OCI-LY7 (cell line): ENCODE measurements at regions not wholly inside any gene's neighbourhood (a gene's known extent, or its start where the extent isn't known, plus 50 kb on each side); places are given as distances from the start of the nearest gene placed in this dataset.

Experiments
- BruUV-seq: library from RNA; stranded (reverse); fragments of 400-500 nt; replicated peaks from 2 replicates; lab custom pipeline; 2021; lab: Mats Ljungman, UMichigan
- CTCF ChIA-PET: fragments of 300-600 bp; sonication (Branson Sonifier 250); formaldehyde crosslinking; loops from one replicate; lab custom pipeline; 2022; ENCODE audit warnings: antibody characterized with exemption; ENCODE audit not compliant: unreplicated experiment; lab: Charles Lee
- POLR2A ChIA-PET: fragments of 300-600 bp; sonication (Branson Sonifier 250); formaldehyde crosslinking; loops from one replicate; lab custom pipeline; 2022; ENCODE audit warnings: antibody characterized with exemption; lab: Charles Lee
- DNase-seq: peaks from one replicate; pipeline ENCODE4 v3.0.0-alpha.2; 2015; ENCODE audit warnings: low spot score
- H2AFZ ChIP-seq: fragments of 200-600 bp; sonication (generic), shearing (Covaris generic); 2 replicates; pipeline ENCODE4 v1.6.1; 2014; ENCODE audit warnings: mild to moderate bottlenecking, antibody characterized with exemption, low read length, moderate library complexity
- H3K27ac ChIP-seq: fragments of 200-600 bp; sonication (generic); 2 replicates; pipeline ENCODE4 v1.5.1; 2014; ENCODE audit warnings: mixed run types, low read depth, mild to moderate bottlenecking, moderate library complexity, low read length, inconsistent platforms; ENCODE audit not compliant: poor library complexity, severe bottlenecking
- H3K36me3 ChIP-seq: fragments of 200-600 bp; sonication (generic); 2 replicates; pipeline ENCODE4 v1.6.1; 2014; ENCODE audit warnings: mild to moderate bottlenecking, antibody characterized with exemption, low read length, moderate library complexity, mixed read lengths; ENCODE audit not compliant: insufficient read depth
- H3K4me1 ChIP-seq: fragments of 200-600 bp; sonication (generic); 2 replicates; pipeline ENCODE4 v1.5.1; 2014; ENCODE audit warnings: mild to moderate bottlenecking, low read length; ENCODE audit not compliant: insufficient read depth, poor library complexity, severe bottlenecking
- H3K4me2 ChIP-seq: fragments of 200-600 bp; sonication (generic); 2 replicates; pipeline ENCODE4 v1.6.1; 2014; ENCODE audit warnings: mild to moderate bottlenecking, low read length
- H3K4me3 ChIP-seq: fragments of 200-600 bp; sonication (generic); 2 replicates; pipeline ENCODE4 v1.5.1; 2014; ENCODE audit warnings: mild to moderate bottlenecking, low read depth, low read length; ENCODE audit not compliant: poor library complexity, severe bottlenecking
- H3K79me2 ChIP-seq: fragments of 200-600 bp; sonication (generic); 2 replicates; pipeline ENCODE4 v1.6.1; 2016; ENCODE audit warnings: low read depth, mild to moderate bottlenecking, low read length, moderate library complexity, mixed read lengths; ENCODE audit not compliant: insufficient read depth
- H3K9me2 ChIP-seq: fragments of 200-600 bp; sonication (generic); 2 replicates; pipeline ENCODE4 v1.6.1; 2016; ENCODE audit warnings: mild to moderate bottlenecking, low read length, mixed read lengths; ENCODE audit not compliant: insufficient read depth
- H3K9me3 ChIP-seq: fragments of 200-600 bp; sonication (generic); 2 replicates; pipeline ENCODE4 v1.6.1; 2014; ENCODE audit warnings: mild to moderate bottlenecking, mixed run types, low read length, mixed read lengths
- H4K20me1 ChIP-seq: fragments of 200-600 bp; sonication (generic); 2 replicates; pipeline ENCODE4 v1.6.1; 2014; ENCODE audit warnings: mild to moderate bottlenecking, antibody characterized with exemption, low read length, moderate library complexity, mixed read lengths; ENCODE audit not compliant: insufficient read depth
- CTCF ChIP-seq: fragments of 200-600 bp; sonication (generic); conservative IDR thresholded peaks from 2 replicates; pipeline ENCODE4 v1.5.1; 2014; ENCODE audit warnings: mild to moderate bottlenecking, antibody characterized with exemption, low read length, moderate library complexity, mixed read lengths
- EZH2phosphoT487 ChIP-seq: fragments of 200-600 bp; sonication (generic); IDR thresholded peaks from 2 replicates; pipeline ENCODE4 v1.6.1; 2018; ENCODE audit warnings: low read depth, borderline replicate concordance, mild to moderate bottlenecking, mixed run types, antibody characterized with exemption, low read length, moderate library complexity, mixed read lengths
- intact Hi-C: fragments of 100-400 bp; cut with micrococcal nuclease; formaldehyde crosslinking; loops from one replicate; pipeline ENCODE4 v1.10.0; 2022; ENCODE audit not compliant: unreplicated experiment

- ChIA-PET POLR2A (no interaction called here), CTCF (no interaction called here)
- Histone ChIP-seq H3K4me1 (no peaks in the 10 kb centered on the region), H2AFZ (no peak overlapping the region), H4K20me1 (no peaks in the 10 kb centered on the region), H3K4me3 (no peak overlapping the region), H3K9me3 (no peaks in the 10 kb centered on the region), H3K36me3 (no peaks in the 10 kb centered on the region), H3K4me2 (no peak overlapping the region), H3K27ac (no peak overlapping the region), H3K9me2 (no peaks in the 10 kb centered on the region), H3K79me2 (no peaks in the 10 kb centered on the region)
- intact Hi-C loops = no loop called here
- TF ChIP-seq EZH2phosphoT487 = no peak
- TF ChIP-seq CTCF = no peak
- no peak for DNase-seq
- BruUV-seq = no TSS peak
Observed at GRCh38 chr11:91813263-91813662, 411.4 kb upstream of the FAT3 start.

GRCh38 chr11:91810871-91811270 lies 413.7 kb upstream of the FAT3 start:
- TF ChIP-seq CTCF (no peak), EZH2phosphoT487 (no peak)
- POLR2A ChIA-PET = no interaction called here
- Histone ChIP-seq H3K79me2 (no peaks in the 10 kb centered on the region), H3K9me2 (no peaks in the 10 kb centered on the region), H3K27ac (no peak overlapping the region), H3K4me3 (no peak overlapping the region), H3K4me2 (no peak overlapping the region), H4K20me1 (no peaks in the 10 kb centered on the region), H3K9me3 (no peaks in the 10 kb centered on the region), H3K36me3 (no peaks in the 10 kb centered on the region), H2AFZ (no peak overlapping the region), H3K4me1 (no peaks in the 10 kb centered on the region)
- CTCF ChIA-PET = no interaction called here
- DNase-seq = no peak
- no TSS peak for BruUV-seq
- intact Hi-C loops = no loop called here

GRCh38 chr11:91805293-91805692 lies 419.3 kb upstream of the FAT3 start:
- H4K20me1 ChIP-seq = no peaks in the 10 kb centered on the region
- TF ChIP-seq CTCF (no peak), EZH2phosphoT487 (no peak)
- ChIA-PET CTCF (no interaction called here), POLR2A (interaction anchor here (1.0 kb wide), 1 partner anchor 13 kb away, joined by 3 read pairs; no protein-coding TSS in a partner anchor)
- no peak overlapping the region for H2AFZ ChIP-seq
- no TSS peak for BruUV-seq
- H3K79me2 ChIP-seq = no peaks in the 10 kb centered on the region
- H3K4me1 ChIP-seq = no peaks in the 10 kb centered on the region
- DNase-seq = no peak
- no peaks in the 10 kb centered on the region for H3K36me3 ChIP-seq
- no peak overlapping the region for H3K4me3 ChIP-seq
- H3K9me3 ChIP-seq = no peaks in the 10 kb centered on the region
- no peak overlapping the region for H3K27ac ChIP-seq
- no peaks in the 10 kb centered on the region for H3K9me2 ChIP-seq
- no peak overlapping the region for H3K4me2 ChIP-seq
- intact Hi-C loops = no loop called here
